Natural killer cell (primary cell): ENCODE measurements at regions not wholly inside any gene's neighbourhood (a gene's known extent, or its start where the extent isn't known, plus 50 kb on each side); places are given as distances from the start of the nearest gene placed in this dataset.

Experiments used
- ATAC-seq, 3 donors: fragments of 150-1000 bp in 2 of 3; fragments of 200-7000 bp in 1 of 3; cut with Tn5 transposase; 1 replicate in 1 of 3; 2 replicates in 2 of 3; pipeline ENCODE4 v1.10.0; 2021; ENCODE audit warnings: mild to moderate bottlenecking in 2 of 3, moderate library complexity in 2 of 3
- DNase-seq, 2 donors: peaks; one replicate each; pipeline versions ENCODE4 v3.0.0 to v3.0.0-alpha.2; 2013 to 2021; ENCODE audit warnings: mixed read lengths in 1 of 2
- H3K27ac ChIP-seq: one replicate; pipeline ENCODE4 v1.5.1; 2013; ENCODE audit warnings: mild to moderate bottlenecking, low read length
- H3K27me3 ChIP-seq: one replicate; pipeline ENCODE4 v1.6.1; 2013; ENCODE audit warnings: low read length; ENCODE audit not compliant: control insufficient read depth, insufficient read depth
- H3K36me3 ChIP-seq: one replicate; pipeline ENCODE4 v1.6.1; 2013; ENCODE audit warnings: low read length; ENCODE audit not compliant: control insufficient read depth, insufficient read depth
- H3K4me1 ChIP-seq: one replicate; pipeline ENCODE4 v1.6.1; 2013; ENCODE audit warnings: low read length; ENCODE audit not compliant: control insufficient read depth, insufficient read depth
- H3K4me3 ChIP-seq: one replicate; pipeline ENCODE4 v1.5.1; 2013; ENCODE audit warnings: low read length
- H3K9me3 ChIP-seq: one replicate; pipeline ENCODE4 v1.6.1; 2013; ENCODE audit warnings: low read length; ENCODE audit not compliant: control insufficient read depth, insufficient read depth
- H3K27ac Mint-ChIP-seq, 2 donors: one replicate each; pipeline ENCODE4 v1.8.0; 2022; ENCODE audit warnings: mild to moderate bottlenecking in 2 of 2, mixed read lengths in 2 of 2, moderate library complexity in 1 of 2
- H3K27me3 Mint-ChIP-seq, 2 donors: one replicate each; pipeline ENCODE4 v1.8.0; 2022; ENCODE audit warnings: low read depth in 2 of 2, mixed read lengths in 2 of 2
- H3K36me3 Mint-ChIP-seq: one replicate; pipeline ENCODE4 v1.8.0; 2022; ENCODE audit warnings: mixed read lengths
- H3K4me1 Mint-ChIP-seq, 2 donors: one replicate each; pipeline ENCODE4 v1.8.0; 2022; ENCODE audit warnings: mixed read lengths in 2 of 2
- H3K4me3 Mint-ChIP-seq: one replicate; pipeline ENCODE4 v1.8.0; 2022; ENCODE audit warnings: mild to moderate bottlenecking, moderate library complexity, mixed read lengths
- H3K9me3 Mint-ChIP-seq, 2 donors: one replicate each; pipeline ENCODE4 v1.8.0; 2022; ENCODE audit warnings: mixed read lengths in 2 of 2
- CTCF ChIP-seq: fragments of 200-600 bp; IDR thresholded peaks from one replicate; pipeline ENCODE4 v1.8.0; 2022; ENCODE audit warnings: antibody characterized with exemption
- WGBS: methylation state at CpG from one replicate; pipeline ENCODE4 v1.1.7; 2013; ENCODE audit warnings: missing lambda C conversion rate; ENCODE audit not compliant: insufficient coverage; 5-methylcytosine and 5-hydroxymethylcytosine counted together
- intact Hi-C: fragments of 100-400 bp; cut with micrococcal nuclease; formaldehyde crosslinking; loops from one replicate; pipeline ENCODE4 v1.14.2; 2022

- H3K4me3 Mint-ChIP-seq: no peak overlapping the region
- Histone ChIP-seq H3K9me3 (no peaks in the 10 kb centered on the region), H3K27ac (no peak overlapping the region), H3K27me3 (no peaks in the 10 kb centered on the region), H3K4me1 (no peaks in the 10 kb centered on the region), H3K4me3 (no peak overlapping the region), H3K36me3 (no peaks in the 10 kb centered on the region)
- TF ChIP-seq CTCF: no peak
- DNase-seq (no peak), ATAC-seq (no peak)
- H3K27me3 Mint-ChIP-seq: no peaks in the 10 kb centered on the region
- H3K9me3 Mint-ChIP-seq: no peaks in the 10 kb centered on the region
- no peaks in the 10 kb centered on the region for H3K36me3 Mint-ChIP-seq
- H3K4me1 Mint-ChIP-seq: peaks cover 4 to 12% of the 10 kb centered on the region in 2 donors
- 73% methylated on average over 4 of the region's 5 CpGs for WGBS
- H3K27ac Mint-ChIP-seq: no peak overlapping the region
- intact Hi-C loops: no loop called here
These were observed 279.7 kb upstream of the TRIB2 start for GRCh38 chr2:12436935-12437561.

- no peak overlapping the region for H3K4me3 ChIP-seq
- no peaks in the 10 kb centered on the region for H3K9me3 Mint-ChIP-seq
- H3K27ac ChIP-seq: no peak overlapping the region
- H3K4me1 Mint-ChIP-seq: peaks cover 16 to 24% of the 10 kb centered on the region in 2 donors
- no peaks in the 10 kb centered on the region for H3K36me3 Mint-ChIP-seq
- 95% methylated on average over 4 of the region's 4 CpGs for WGBS
- no peaks in the 10 kb centered on the region for H3K9me3 ChIP-seq
- peaks cover 5% of the 10 kb centered on the region for H3K4me1 ChIP-seq
- no peak for TF ChIP-seq CTCF
- intact Hi-C loops: no loop called here
- H3K27me3 Mint-ChIP-seq: no peaks in the 10 kb centered on the region
- H3K27ac Mint-ChIP-seq: no peak overlapping the region
- no peak overlapping the region for H3K4me3 Mint-ChIP-seq
- H3K27me3 ChIP-seq: no peaks in the 10 kb centered on the region
- H3K36me3 ChIP-seq: no peaks in the 10 kb centered on the region
- DNase-seq: no peak
- ATAC-seq: no peak
These were observed 276.0 kb upstream of the TRIB2 start for GRCh38 chr2:12440731-12441130.

GRCh38 chr2:12441750-12442475 lies 274.8 kb upstream of the TRIB2 start:
- Mint-ChIP-seq H3K4me1 (peaks cover 23 to 25% of the 10 kb centered on the region in 2 donors), H3K27ac (no peak overlapping the region), H3K4me3 (no peak overlapping the region), H3K36me3 (no peaks in the 10 kb centered on the region), H3K9me3 (no peaks in the 10 kb centered on the region), H3K27me3 (no peaks in the 10 kb centered on the region)
- no peaks in the 10 kb centered on the region for H3K27me3 ChIP-seq
- no peak overlapping the region for H3K27ac ChIP-seq
- intact Hi-C loops: no loop called here
- no peak overlapping the region for H3K4me3 ChIP-seq
- TF ChIP-seq CTCF: no peak
- H3K4me1 ChIP-seq: peaks cover 5% of the 10 kb centered on the region
- 90% methylated on average over 6 of the region's 7 CpGs for WGBS
- DNase-seq: no peak
- no peak for ATAC-seq
- no peaks in the 10 kb centered on the region for H3K9me3 ChIP-seq
- no peaks in the 10 kb centered on the region for H3K36me3 ChIP-seq

GRCh38 chr2:12442476-12442847 lies 274.3 kb upstream of the TRIB2 start:
- Mint-ChIP-seq H3K27me3 (no peaks in the 10 kb centered on the region), H3K9me3 (no peaks in the 10 kb centered on the region), H3K36me3 (no peaks in the 10 kb centered on the region), H3K27ac (no peak overlapping the region), H3K4me1 (peaks cover 23 to 25% of the 10 kb centered on the region in 2 donors), H3K4me3 (no peak overlapping the region)
- Histone ChIP-seq H3K9me3 (no peaks in the 10 kb centered on the region), H3K4me1 (peaks cover 5% of the 10 kb centered on the region), H3K36me3 (no peaks in the 10 kb centered on the region), H3K4me3 (no peak overlapping the region), H3K27ac (no peak overlapping the region), H3K27me3 (no peaks in the 10 kb centered on the region)
- intact Hi-C loops: no loop called here
- WGBS: 80% methylated on average over 2 of the region's 2 CpGs
- ATAC-seq: peak in 2 of 3 donors; percentile 52 to 57
- TF ChIP-seq CTCF: no peak
- no peak for DNase-seq
